22Rv1 (cell line): ENCODE measurements at regions not wholly inside any gene's neighbourhood (a gene's known extent, or its start where the extent isn't known, plus 50 kb on each side); places are given as distances from the start of the nearest gene placed in this dataset.

ENCODE experiments used
- CTCF ChIP-seq: fragments of 450-650 bp; IDR thresholded peaks from 2 replicates; pipeline ENCODE4 v1.5.1; 2017; ENCODE audit warnings: mild to moderate bottlenecking
- ZFX ChIP-seq: fragments of 450-650 bp; IDR thresholded peaks from 2 replicates; pipeline ENCODE4 v1.6.1; 2017; ENCODE audit warnings: antibody characterized with exemption, borderline replicate concordance

GRCh38 chr13:103326326-103326725 lies 260.1 kb upstream of the SLC10A2 start:
- TF ChIP-seq CTCF (no peak), ZFX (no peak)
